IMR-90 (cell line): ENCODE measurements at regions not wholly inside any gene's neighbourhood (a gene's known extent, or its start where the extent isn't known, plus 50 kb on each side); places are given as distances from the start of the nearest gene placed in this dataset.

ENCODE experiments used
- ATAC-seq: fragments of 200-7000 bp; cut with Tn5 transposase; 2 replicates; pipeline ENCODE4 v1.9.1; 2020; ENCODE audit warnings: low read depth, mild to moderate bottlenecking, moderate library complexity
- BruUV-seq: library from RNA; stranded (reverse); fragments of 400-500 nt; replicated peaks from 2 replicates; lab custom pipeline; 2021; lab: Mats Ljungman, UMichigan
- CTCF ChIA-PET: fragments of 300-600 bp; formaldehyde crosslinking; extraction: SDS; loops from one replicate; lab custom pipeline; 2021; ENCODE audit warnings: antibody characterized with exemption; lab: Yijun Ruan, JAX
- POLR2A ChIA-PET: fragments of 300-600 bp; sonication (Branson Sonifier 250); formaldehyde crosslinking; loops from one replicate; lab custom pipeline; 2022; ENCODE audit warnings: antibody characterized with exemption; ENCODE audit not compliant: unreplicated experiment; lab: Charles Lee
- DNase-seq: peaks from one replicate; pipeline ENCODE4 v3.0.0; 2013
- H2AFZ ChIP-seq: replicated peaks from 2 replicates; pipeline ENCODE3; 2013; ENCODE audit warnings: low read length, mild to moderate bottlenecking; ENCODE audit not compliant: poor library complexity
- H2AK5ac ChIP-seq: 2 replicates; pipeline ENCODE4 v1.6.1; 2013; ENCODE audit warnings: low read depth, low read length, inconsistent platforms
- H2AK9ac ChIP-seq: replicated peaks from 2 replicates; pipeline ENCODE3; 2013; ENCODE audit warnings: mild to moderate bottlenecking, low read depth, low read length, moderate library complexity; ENCODE audit not compliant: poor library complexity
- H2BK120ac ChIP-seq: 2 replicates; pipeline ENCODE4 v1.6.1; 2013; ENCODE audit warnings: low read depth, low read length, inconsistent platforms
- H2BK15ac ChIP-seq: 3 replicates; pipeline ENCODE4 v1.6.1; 2013; ENCODE audit warnings: low read depth, low read length, inconsistent platforms
- H2BK20ac ChIP-seq: 2 replicates; pipeline ENCODE4 v1.6.1; 2013; ENCODE audit warnings: low read depth, mild to moderate bottlenecking, inconsistent platforms, low read length, moderate library complexity
- H2BK5ac ChIP-seq: 2 replicates; pipeline ENCODE4 v1.6.1; 2013; ENCODE audit warnings: mild to moderate bottlenecking, low read depth, low read length, inconsistent platforms; ENCODE audit not compliant: poor library complexity, severe bottlenecking
- H3K14ac ChIP-seq: replicated peaks from 2 replicates; pipeline ENCODE4 v1.6.1; 2013; ENCODE audit warnings: low read depth, low read length, inconsistent platforms
- H3K18ac ChIP-seq: 2 replicates; pipeline ENCODE4 v1.6.1; 2013; ENCODE audit warnings: low read depth, low read length, control low read depth
- H3K23ac ChIP-seq: 2 replicates; pipeline ENCODE4 v1.6.1; 2013; ENCODE audit warnings: low read depth, low read length, inconsistent platforms
- H3K27ac ChIP-seq: 2 replicates; pipeline ENCODE4 v1.5.1; 2013; ENCODE audit warnings: mild to moderate bottlenecking, control low read depth, low read length; ENCODE audit not compliant: insufficient read depth
- H3K27me3 ChIP-seq: 2 replicates; pipeline ENCODE4 v1.6.1; 2013; ENCODE audit warnings: low read length; ENCODE audit not compliant: control insufficient read depth, insufficient read depth
- H3K36me3 ChIP-seq: 2 replicates; pipeline ENCODE4 v1.6.1; 2013; ENCODE audit warnings: low read length, mixed read lengths; ENCODE audit not compliant: control insufficient read depth, insufficient read depth
- H3K4ac ChIP-seq: 2 replicates; pipeline ENCODE4 v1.6.1; 2013; ENCODE audit warnings: low read depth, low read length, inconsistent platforms
- H3K4me1 ChIP-seq: 2 replicates; pipeline ENCODE4 v1.6.1; 2013; ENCODE audit warnings: low read length, mixed read lengths; ENCODE audit not compliant: control insufficient read depth, insufficient read depth
- H3K4me2 ChIP-seq: 2 replicates; pipeline ENCODE4 v1.6.1; 2013; ENCODE audit warnings: low read depth, mild to moderate bottlenecking, control low read depth, low read length, moderate library complexity
- H3K4me3 ChIP-seq: 2 replicates; pipeline ENCODE4 v1.5.1; 2013; ENCODE audit warnings: low read depth, mild to moderate bottlenecking, control low read depth, low read length, moderate library complexity; ENCODE audit not compliant: insufficient read depth
- H3K56ac ChIP-seq: 2 replicates; pipeline ENCODE4 v1.6.1; 2013; ENCODE audit warnings: low read length, inconsistent platforms; ENCODE audit not compliant: insufficient read depth; ENCODE audit errors: extremely low read depth
- H3K79me1 ChIP-seq, 2 experiments: 2 replicates each; pipeline ENCODE4 v1.6.1; 2013; ENCODE audit warnings: low read length in 2 of 2, inconsistent platforms in 1 of 2, low read depth in 1 of 2
- H3K9ac ChIP-seq: 2 replicates; pipeline ENCODE4 v1.6.1; 2013; ENCODE audit warnings: low read depth, low read length, control low read depth
- H3K9me1 ChIP-seq: 2 replicates; pipeline ENCODE4 v1.6.1; 2013; ENCODE audit warnings: low read length, inconsistent platforms; ENCODE audit not compliant: insufficient read depth
- H3K9me3 ChIP-seq: 2 replicates; pipeline ENCODE4 v1.6.1; 2013; ENCODE audit warnings: low read length; ENCODE audit not compliant: control insufficient read depth, insufficient read depth
- H4K20me1 ChIP-seq: 2 replicates; pipeline ENCODE4 v1.6.1; 2013; ENCODE audit warnings: low read length, inconsistent platforms; ENCODE audit not compliant: insufficient read depth
- H4K5ac ChIP-seq: 2 replicates; pipeline ENCODE4 v1.6.1; 2013; ENCODE audit warnings: mild to moderate bottlenecking, low read depth, low read length, control low read depth
- H4K8ac ChIP-seq, 2 experiments: 2 replicates each; pipeline ENCODE4 v1.6.1; 2013; ENCODE audit warnings: low read depth in 2 of 2, low read length in 2 of 2, control low read depth in 1 of 2, inconsistent platforms in 1 of 2
- H4K91ac ChIP-seq: 2 replicates; pipeline ENCODE4 v1.6.1; 2013; ENCODE audit warnings: low read depth, low read length, inconsistent platforms; ENCODE audit not compliant: insufficient read depth
- BHLHE40 ChIP-seq: fragments of 150-350 bp; IDR thresholded peaks from 2 replicates; pipeline ENCODE4 v1.6.1; 2016; ENCODE audit warnings: mild to moderate bottlenecking, low read depth, low read length
- CHD1 ChIP-seq: IDR thresholded peaks from 2 replicates; pipeline ENCODE4 v1.6.1; 2012; ENCODE audit warnings: low read depth, low read length, improper control_type of control experiment
- ELK1 ChIP-seq: fragments of 150-350 bp; IDR thresholded peaks from 2 replicates; pipeline ENCODE4 v1.6.1; 2016; ENCODE audit warnings: low read depth, mild to moderate bottlenecking, low read length, moderate library complexity, borderline replicate concordance
- FOS ChIP-seq: fragments of 150-350 bp; IDR thresholded peaks from 2 replicates; pipeline ENCODE4 v1.6.1; 2016; ENCODE audit warnings: low read depth, low read length
- MAFK ChIP-seq: IDR thresholded peaks from 2 replicates; pipeline ENCODE4 v1.6.1; 2012; ENCODE audit warnings: low read depth, low read length, improper control_type of control experiment
- MAZ ChIP-seq: IDR thresholded peaks from 2 replicates; pipeline ENCODE4 v1.6.1; 2012; ENCODE audit warnings: low read depth, mild to moderate bottlenecking, low read length, improper control_type of control experiment, moderate library complexity, borderline replicate concordance
- MXI1 ChIP-seq: IDR thresholded peaks from 2 replicates; pipeline ENCODE4 v1.6.1; 2012; ENCODE audit warnings: low read depth, mild to moderate bottlenecking, low read length, moderate library complexity, borderline replicate concordance
- NFE2L2 ChIP-seq: fragments of 150-350 bp; IDR thresholded peaks from 2 replicates; pipeline ENCODE4 v1.6.1; 2016; ENCODE audit warnings: low read depth, mild to moderate bottlenecking, low read length
- SMC3 ChIP-seq: fragments of 150-350 bp; IDR thresholded peaks from 2 replicates; pipeline ENCODE4 v1.6.1; 2016; ENCODE audit warnings: low read depth, mild to moderate bottlenecking, antibody characterized with exemption, low read length, moderate library complexity
- USF2 ChIP-seq: fragments of 150-350 bp; IDR thresholded peaks from 2 replicates; pipeline ENCODE4 v1.6.1; 2017; ENCODE audit warnings: mild to moderate bottlenecking, antibody characterized with exemption, low read length, low read depth
- dilution Hi-C: fragments of 300-500 bp; cut with HindIII; formaldehyde crosslinking; loops from one replicate; pipeline ENCODE4 v1.14.3; 2018; ENCODE audit warnings: low sequenced_read_pairs; ENCODE audit not compliant: unreplicated experiment
- in situ Hi-C: fragments of 300-500 bp; cut with MboI; formaldehyde crosslinking; loops from 3 replicates; pipeline ENCODE4 v1.14.3; 2019; ENCODE audit warnings: low sequenced_read_pairs, inconsistent platforms, mixed read lengths
- intact Hi-C: fragments of 100-400 bp; cut with micrococcal nuclease; formaldehyde crosslinking; loops from 2 replicates; pipeline ENCODE4 v1.10.0; 2022

GRCh38 chr7:112619343-112619742 lies 138.6 kb downstream of the LSMEM1 start:
- Histone ChIP-seq H2BK15ac (no peak overlapping the region), H3K9me3 (no peaks in the 10 kb centered on the region), H3K4me1 (no peaks in the 10 kb centered on the region), H3K4me3 (no peak overlapping the region), H2AFZ (no peak overlapping the region), H2AK5ac (no peak overlapping the region), H3K9me1 (no peaks in the 10 kb centered on the region), H4K20me1 (no peaks in the 10 kb centered on the region), H3K9ac (no peak overlapping the region), H3K4ac (no peak overlapping the region), H3K79me1 (no peaks in the 10 kb centered on the region), H3K36me3 (no peaks in the 10 kb centered on the region), H3K56ac (no peak overlapping the region), H2BK5ac (no peak overlapping the region), H4K8ac (no peak overlapping the region), H2BK120ac (no peak overlapping the region), H3K4me2 (no peak overlapping the region), H3K27ac (no peak overlapping the region), H3K18ac (no peak overlapping the region), H3K27me3 (no peaks in the 10 kb centered on the region), H4K5ac (no peak overlapping the region), H4K91ac (no peak overlapping the region), H3K14ac (no peak overlapping the region), H3K23ac (no peak overlapping the region), H2AK9ac (no peak overlapping the region), H2BK20ac (no peak overlapping the region)
- dilution Hi-C loops (no loop called here), in situ Hi-C loops (no loop called here), intact Hi-C loops (no loop called here)
- CTCF ChIA-PET = no interaction called here
- DNase-seq = no peak
- TF ChIP-seq CHD1 (no peak), USF2 (no peak), FOS (no peak), MAZ (no peak), MXI1 (no peak), NFE2L2 (no peak), SMC3 (no peak), ELK1 (no peak), MAFK (no peak), BHLHE40 (no peak)
- BruUV-seq = no TSS peak
- POLR2A ChIA-PET = no interaction called here
- ATAC-seq = no peak
